ENCODE measurements at regions not wholly inside any gene's neighbourhood (a gene's known extent, or its start where the extent isn't known, plus 50 kb on each side); places are given as distances from the start of the nearest gene placed in this dataset.

- Histone ChIP-seq H3K4me3 (ENCODE audit: low read length) (no peak overlapping the region), H3K27me3 (ENCODE audit: insufficient read depth, low read length) (no peaks in the 10 kb centered on the region), H3K4me1 (ENCODE audit: insufficient read depth, low read length) (no peaks in the 10 kb centered on the region), H3K9me3 (ENCODE audit: low read depth, low read length) (no peaks in the 10 kb centered on the region)
These were observed 185.8 kb upstream of the IL12A start for GRCh38 chr3:159802864-159803263.

GRCh38 chr3:159803459-159803858 lies 185.2 kb upstream of the IL12A start:
- H3K4me1 ChIP-seq (ENCODE audit: insufficient read depth, low read length), result no peaks in the 10 kb centered on the region
- no peaks in the 10 kb centered on the region for H3K9me3 ChIP-seq (ENCODE audit: low read depth, low read length)
- H3K4me3 ChIP-seq (ENCODE audit: low read length), result no peak overlapping the region
- H3K27me3 ChIP-seq (ENCODE audit: insufficient read depth, low read length), result no peaks in the 10 kb centered on the region

- Histone ChIP-seq H3K27me3 (ENCODE audit: insufficient read depth, low read length) (no peaks in the 10 kb centered on the region), H3K4me1 (ENCODE audit: insufficient read depth, low read length) (no peaks in the 10 kb centered on the region), H3K9me3 (ENCODE audit: low read depth, low read length) (no peaks in the 10 kb centered on the region), H3K4me3 (ENCODE audit: low read length) (no peak overlapping the region)
These were observed 183.8 kb upstream of the IL12A start for GRCh38 chr3:159804726-159805410.

- Histone ChIP-seq H3K4me1 (ENCODE audit: insufficient read depth, low read length) (no peaks in the 10 kb centered on the region), H3K4me3 (ENCODE audit: low read length) (no peak overlapping the region), H3K9me3 (ENCODE audit: low read depth, low read length) (no peaks in the 10 kb centered on the region), H3K27me3 (ENCODE audit: insufficient read depth, low read length) (no peaks in the 10 kb centered on the region)
These were observed 183.2 kb upstream of the IL12A start for GRCh38 chr3:159805411-159805772.

- no peaks in the 10 kb centered on the region for H3K27me3 ChIP-seq (ENCODE audit: insufficient read depth, low read length)
- no peaks in the 10 kb centered on the region for H3K4me1 ChIP-seq (ENCODE audit: insufficient read depth, low read length)
- H3K9me3 ChIP-seq (ENCODE audit: low read depth, low read length), result no peaks in the 10 kb centered on the region
- no peak overlapping the region for H3K4me3 ChIP-seq (ENCODE audit: low read length)
These were observed 182.2 kb upstream of the IL12A start for GRCh38 chr3:159806412-159806811.

- no peaks in the 10 kb centered on the region for H3K9me3 ChIP-seq (ENCODE audit: low read depth, low read length)
- no peaks in the 10 kb centered on the region for H3K27me3 ChIP-seq (ENCODE audit: insufficient read depth, low read length)
- H3K4me3 ChIP-seq (ENCODE audit: low read length), result no peak overlapping the region
- H3K4me1 ChIP-seq (ENCODE audit: insufficient read depth, low read length), result no peaks in the 10 kb centered on the region
These were observed 181.2 kb upstream of the IL12A start for GRCh38 chr3:159807137-159808040.

GRCh38 chr3:159813822-159814531 lies 174.7 kb upstream of the IL12A start:
- Histone ChIP-seq H3K27me3 (ENCODE audit: insufficient read depth, low read length) (no peaks in the 10 kb centered on the region), H3K4me3 (ENCODE audit: low read length) (no peak overlapping the region), H3K9me3 (ENCODE audit: low read depth, low read length) (no peaks in the 10 kb centered on the region), H3K4me1 (ENCODE audit: insufficient read depth, low read length) (no peaks in the 10 kb centered on the region)

GRCh38 chr3:159816512-159816911 lies 172.1 kb upstream of the IL12A start:
- Histone ChIP-seq H3K27me3 (ENCODE audit: insufficient read depth, low read length) (no peaks in the 10 kb centered on the region), H3K4me1 (ENCODE audit: insufficient read depth, low read length) (no peaks in the 10 kb centered on the region), H3K9me3 (ENCODE audit: low read depth, low read length) (no peaks in the 10 kb centered on the region), H3K4me3 (ENCODE audit: low read length) (no peak overlapping the region)

GRCh38 chr3:159817126-159817525 lies 171.5 kb upstream of the IL12A start:
- Histone ChIP-seq H3K9me3 (ENCODE audit: low read depth, low read length) (no peaks in the 10 kb centered on the region), H3K4me3 (ENCODE audit: low read length) (no peak overlapping the region), H3K4me1 (ENCODE audit: insufficient read depth, low read length) (no peaks in the 10 kb centered on the region), H3K27me3 (ENCODE audit: insufficient read depth, low read length) (no peaks in the 10 kb centered on the region)

- Histone ChIP-seq H3K4me3 (ENCODE audit: low read length) (no peak overlapping the region), H3K9me3 (ENCODE audit: low read depth, low read length) (no peaks in the 10 kb centered on the region), H3K27me3 (ENCODE audit: insufficient read depth, low read length) (no peaks in the 10 kb centered on the region), H3K4me1 (ENCODE audit: insufficient read depth, low read length) (no peaks in the 10 kb centered on the region)
These were observed 171.1 kb upstream of the IL12A start for GRCh38 chr3:159817571-159817970.

GRCh38 chr3:159818399-159818798 lies 170.2 kb upstream of the IL12A start:
- Histone ChIP-seq H3K27me3 (ENCODE audit: insufficient read depth, low read length) (no peaks in the 10 kb centered on the region), H3K4me1 (ENCODE audit: insufficient read depth, low read length) (no peaks in the 10 kb centered on the region), H3K4me3 (ENCODE audit: low read length) (no peak overlapping the region), H3K9me3 (ENCODE audit: low read depth, low read length) (no peaks in the 10 kb centered on the region)

GRCh38 chr3:159818997-159819500 lies 169.6 kb upstream of the IL12A start:
- no peak overlapping the region for H3K4me3 ChIP-seq (ENCODE audit: low read length)
- H3K27me3 ChIP-seq (ENCODE audit: insufficient read depth, low read length), result no peaks in the 10 kb centered on the region
- H3K9me3 ChIP-seq (ENCODE audit: low read depth, low read length), result no peaks in the 10 kb centered on the region
- no peaks in the 10 kb centered on the region for H3K4me1 ChIP-seq (ENCODE audit: insufficient read depth, low read length)

GRCh38 chr3:159819676-159820075 lies 169.0 kb upstream of the IL12A start:
- Histone ChIP-seq H3K9me3 (ENCODE audit: low read depth, low read length) (no peaks in the 10 kb centered on the region), H3K27me3 (ENCODE audit: insufficient read depth, low read length) (no peaks in the 10 kb centered on the region), H3K4me1 (ENCODE audit: insufficient read depth, low read length) (no peaks in the 10 kb centered on the region), H3K4me3 (ENCODE audit: low read length) (no peak overlapping the region)

- no peaks in the 10 kb centered on the region for H3K9me3 ChIP-seq (ENCODE audit: low read depth, low read length)
- no peaks in the 10 kb centered on the region for H3K4me1 ChIP-seq (ENCODE audit: insufficient read depth, low read length)
- no peaks in the 10 kb centered on the region for H3K27me3 ChIP-seq (ENCODE audit: insufficient read depth, low read length)
- no peak overlapping the region for H3K4me3 ChIP-seq (ENCODE audit: low read length)
These were observed 167.5 kb upstream of the IL12A start for GRCh38 chr3:159821110-159821509.

- Histone ChIP-seq H3K4me1 (ENCODE audit: insufficient read depth, low read length) (no peaks in the 10 kb centered on the region), H3K4me3 (ENCODE audit: low read length) (no peak overlapping the region), H3K9me3 (ENCODE audit: low read depth, low read length) (no peaks in the 10 kb centered on the region), H3K27me3 (ENCODE audit: insufficient read depth, low read length) (no peaks in the 10 kb centered on the region)
These were observed 166.9 kb upstream of the IL12A start for GRCh38 chr3:159821736-159822135.
